Endothelial cell of umbilical vein (primary cell): ENCODE measurements at regions not wholly inside any gene's neighbourhood (a gene's known extent, or its start where the extent isn't known, plus 50 kb on each side); places are given as distances from the start of the nearest gene placed in this dataset.

Source experiments
- BruUV-seq: library from RNA; stranded (reverse); fragments of 400-500 nt; replicated peaks from 2 replicates; lab custom pipeline; 2021; lab: Mats Ljungman, UMichigan
- CTCF ChIA-PET: fragments of 300-600, 350-600 bp; sonication (Branson Sonifier 250); formaldehyde crosslinking; loops from one replicate; lab custom pipeline; 2021; ENCODE audit warnings: antibody characterized with exemption, inconsistent platforms; lab: Charles Lee
- POLR2A ChIA-PET: fragments of 300-600, 350-600 bp; sonication (Branson Sonifier 250); formaldehyde crosslinking; loops from one replicate; lab custom pipeline; 2021; ENCODE audit warnings: antibody characterized with exemption, inconsistent platforms; lab: Charles Lee
- DNase-seq: peaks from one replicate; pipeline ENCODE4 v3.0.0-alpha.2; 2011; ENCODE audit warnings: low read depth, low spot score
- FAIRE-seq: peaks from 2 replicates; lab custom pipeline; 2011; peaks lifted over from hg19 to GRCh38; lab: Jason Lieb, UNC
- H2AFZ ChIP-seq: 2 replicates; pipeline ENCODE4 v1.6.0; 2012; ENCODE audit warnings: low read depth, low read length, control low read depth, inconsistent platforms
- H3K27ac ChIP-seq: 2 replicates; pipeline ENCODE4 v1.5.1; 2011; ENCODE audit warnings: low read depth, mild to moderate bottlenecking, control low read depth, low read length, moderate library complexity; ENCODE audit not compliant: insufficient read depth
- H3K27me3 ChIP-seq, 2 experiments: 2 replicates each; pipeline versions ENCODE4 v1.6.0 to v1.6.1; 2011; ENCODE audit warnings: low read length in 2 of 2, mixed read lengths in 1 of 2; ENCODE audit not compliant: control insufficient read depth in 2 of 2, insufficient read depth in 2 of 2
- H3K36me3 ChIP-seq, 2 experiments: 2 replicates in 1 of 2; 3 replicates in 1 of 2; pipeline ENCODE4 v1.5.1; 2011; ENCODE audit warnings: low read length in 2 of 2, mild to moderate bottlenecking in 1 of 2, moderate library complexity in 1 of 2; ENCODE audit not compliant: control insufficient read depth in 2 of 2, insufficient read depth in 2 of 2; ENCODE audit errors: extremely low read depth in 1 of 2
- H3K4me1 ChIP-seq: 3 replicates; pipeline ENCODE4 v1.5.1; 2011; ENCODE audit warnings: mild to moderate bottlenecking, low read length; ENCODE audit not compliant: control insufficient read depth, insufficient read depth; ENCODE audit errors: extremely low read depth
- H3K4me2 ChIP-seq: 2 replicates; pipeline ENCODE4 v1.6.1; 2011; ENCODE audit warnings: low read length, control low read depth, mixed read lengths; ENCODE audit not compliant: insufficient read depth
- H3K4me3 ChIP-seq, 3 experiments: fragments of 200-600 bp in 1 of 3; sonication (generic), shearing (Covaris generic) in 1 of 3; replicated peaks in 1 of 3; 2 replicates each; pipeline ENCODE4 v1.5.1; 2011 to 2016; ENCODE audit warnings: control low read depth in 3 of 3, low read length in 3 of 3, mild to moderate bottlenecking in 2 of 3, inconsistent platforms in 1 of 3, low read depth in 1 of 3, moderate library complexity in 1 of 3; ENCODE audit not compliant: insufficient read depth in 1 of 3
- H3K79me2 ChIP-seq: 2 replicates; pipeline ENCODE4 v1.6.0; 2012; ENCODE audit warnings: low read length, inconsistent platforms; ENCODE audit not compliant: control insufficient read depth, insufficient read depth
- H3K9ac ChIP-seq: replicated peaks from 2 replicates; pipeline ENCODE3; 2011; ENCODE audit warnings: low read length, control low read depth; ENCODE audit not compliant: insufficient read depth; ENCODE audit errors: extremely low read depth
- H3K9me1 ChIP-seq: replicated peaks from 3 replicates; pipeline ENCODE4 v1.6.0; 2011; ENCODE audit warnings: mild to moderate bottlenecking, low read length; ENCODE audit not compliant: control insufficient read depth, insufficient read depth; ENCODE audit errors: extremely low read depth
- H3K9me3 ChIP-seq: replicated peaks from 2 replicates; pipeline ENCODE4 v1.5.1; 2012; ENCODE audit warnings: low read length, inconsistent platforms; ENCODE audit not compliant: control insufficient read depth, insufficient read depth
- H4K20me1 ChIP-seq: replicated peaks from 2 replicates; pipeline ENCODE3; 2011; ENCODE audit warnings: mild to moderate bottlenecking, low read length; ENCODE audit not compliant: control insufficient read depth, insufficient read depth; ENCODE audit errors: extremely low read depth
- CTCF ChIP-seq, 2 donors: IDR thresholded peaks; 1 replicate in 1 of 2; 2 replicates in 1 of 2; pipeline ENCODE4 v1.5.1; 2011; ENCODE audit warnings: low read length in 2 of 2, mild to moderate bottlenecking in 2 of 2, moderate library complexity in 2 of 2, control low read depth in 1 of 2, inconsistent platforms in 1 of 2, low read depth in 1 of 2; ENCODE audit not compliant: insufficient read depth in 1 of 2; ENCODE audit errors: extremely low read depth in 1 of 2
- EZH2 ChIP-seq: IDR thresholded peaks from 2 replicates; pipeline ENCODE4 v1.6.1; 2012; ENCODE audit warnings: borderline replicate concordance, low read depth, mild to moderate bottlenecking, moderate library complexity, low read length, inconsistent platforms; ENCODE audit not compliant: severe bottlenecking
- FOS ChIP-seq: IDR thresholded peaks from 2 replicates; pipeline ENCODE4 v1.6.1; 2011; ENCODE audit warnings: mild to moderate bottlenecking, low read length, moderate library complexity, borderline replicate concordance; ENCODE audit not compliant: insufficient read depth
- GATA2 ChIP-seq: IDR thresholded peaks from 2 replicates; pipeline ENCODE4 v1.7.0; 2011; ENCODE audit warnings: low read depth, mild to moderate bottlenecking, moderate library complexity, mixed read lengths, low read length; ENCODE audit not compliant: insufficient read length, insufficient read depth
- JUN ChIP-seq: IDR thresholded peaks from 2 replicates; pipeline ENCODE4 v1.6.1; 2011; ENCODE audit warnings: borderline replicate concordance, low read depth; ENCODE audit not compliant: insufficient read length, insufficient read depth
- MAX ChIP-seq: IDR thresholded peaks from 2 replicates; pipeline ENCODE4 v1.6.1; 2011; ENCODE audit not compliant: insufficient read depth, insufficient read length
- MYC ChIP-seq: IDR thresholded peaks from one replicate; pipeline ENCODE4 v1.6.1; 2011; ENCODE audit warnings: mild to moderate bottlenecking, low read depth, low read length
- POLR2A ChIP-seq: IDR thresholded peaks from 2 replicates; pipeline ENCODE4 v1.6.1; 2012; ENCODE audit warnings: low read depth, mild to moderate bottlenecking, control low read depth, low read length
- POLR2AphosphoS5 ChIP-seq: IDR thresholded peaks from 2 replicates; pipeline ENCODE4 v1.6.1; 2012; ENCODE audit warnings: low read depth, mild to moderate bottlenecking, control low read depth, low read length, moderate library complexity; ENCODE audit not compliant: insufficient read depth
- dilution Hi-C: fragments of 300-500 bp; cut with MboI; formaldehyde crosslinking; loops from one replicate; pipeline ENCODE4 v1.15.0; 2019; ENCODE audit warnings: low sequenced_read_pairs; ENCODE audit not compliant: extremely low pct_ligation_motif_present
- intact Hi-C: fragments of 100-400 bp; cut with micrococcal nuclease; formaldehyde crosslinking; loops from one replicate; pipeline ENCODE4 v1.10.0; 2022

DNA sequence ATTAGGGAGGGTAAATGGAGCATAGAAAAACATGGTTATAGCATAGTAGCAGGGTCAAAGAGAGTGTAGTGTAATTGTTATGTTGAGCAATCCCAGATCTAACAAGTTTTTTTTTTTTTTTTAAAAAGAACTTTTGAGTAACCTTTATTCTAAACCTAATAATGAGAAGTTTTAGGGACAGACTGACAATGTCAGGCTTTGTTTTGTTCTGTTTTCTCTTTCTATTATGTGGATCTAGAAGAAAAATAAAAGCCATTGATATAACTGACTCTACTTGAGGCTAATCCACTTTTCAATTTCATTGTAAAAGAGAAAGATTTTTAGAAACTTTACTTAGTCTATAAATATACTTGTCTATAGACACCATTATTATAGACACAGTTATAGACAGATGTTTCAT lies 200.0 kb downstream of the FAM170A start:
- H3K4me1 ChIP-seq = no peaks in the 10 kb centered on the region
- ChIA-PET POLR2A (no interaction called here), CTCF (no interaction called here)
- no peaks in the 10 kb centered on the region for H3K79me2 ChIP-seq
- H3K4me2 ChIP-seq = no peak overlapping the region
- H3K27ac ChIP-seq = no peak overlapping the region
- H3K9me1 ChIP-seq = no peaks in the 10 kb centered on the region
- TF ChIP-seq CTCF (IDR thresholded peaks at IDR 0.05; ENCODE audit: extremely low read depth in 1 of 2, insufficient read depth in 1 of 2, low read depth in 1 of 2, low read length in 2 of 2) (no peak), MAX (no peak), POLR2AphosphoS5 (no peak), MYC (no peak), GATA2 (no peak), JUN (no peak), POLR2A (no peak), FOS (no peak), EZH2 (no peak)
- BruUV-seq = no TSS peak
- no peaks in the 10 kb centered on the region for H4K20me1 ChIP-seq
- intact Hi-C loops = no loop called here
- H3K9ac ChIP-seq = no peak overlapping the region
- H3K9me3 ChIP-seq = no peaks in the 10 kb centered on the region
- dilution Hi-C loops = no loop called here
- no peaks in the 10 kb centered on the region for H3K36me3 ChIP-seq
- no peak for DNase-seq
- H3K4me3 ChIP-seq = no peak overlapping the region
- no peak overlapping the region for H2AFZ ChIP-seq
- no peaks in the 10 kb centered on the region for H3K27me3 ChIP-seq
- FAIRE-seq = no peak
